HFFc6 (cell line): ENCODE measurements at regions not wholly inside any gene's neighbourhood (a gene's known extent, or its start where the extent isn't known, plus 50 kb on each side); places are given as distances from the start of the nearest gene placed in this dataset.

Experiments used
- DNase-seq: peaks from one replicate; pipeline ENCODE4 v3.0.0-alpha.2; 2018
- H3K27ac Mint-ChIP-seq: 2 replicates; pipeline ENCODE4 v1.8.0; 2020; ENCODE audit warnings: mild to moderate bottlenecking, mixed read lengths
- H3K27me3 Mint-ChIP-seq: 2 replicates; pipeline ENCODE4 v1.8.0; 2021; ENCODE audit warnings: mild to moderate bottlenecking, moderate library complexity, mixed read lengths; ENCODE audit not compliant: insufficient read depth
- H3K36me3 Mint-ChIP-seq: 2 replicates; pipeline ENCODE4 v1.8.0; 2021; ENCODE audit warnings: low read depth, mixed read lengths
- H3K4me1 Mint-ChIP-seq: 2 replicates; pipeline ENCODE4 v1.8.0; 2020; ENCODE audit warnings: low read depth, mixed read lengths
- H3K4me3 Mint-ChIP-seq: 2 replicates; pipeline ENCODE4 v1.8.0; 2020; ENCODE audit warnings: mild to moderate bottlenecking, moderate library complexity, mixed read lengths
- H3K9me3 Mint-ChIP-seq: 2 replicates; pipeline ENCODE4 v1.8.0; 2020; ENCODE audit warnings: mild to moderate bottlenecking, mixed read lengths
- CTCF ChIP-seq: fragments of 200-600 bp; sonication (generic); IDR thresholded peaks from 2 replicates; pipeline ENCODE4 v1.5.0; 2021; ENCODE audit warnings: antibody characterized with exemption, mild to moderate bottlenecking

DNA sequence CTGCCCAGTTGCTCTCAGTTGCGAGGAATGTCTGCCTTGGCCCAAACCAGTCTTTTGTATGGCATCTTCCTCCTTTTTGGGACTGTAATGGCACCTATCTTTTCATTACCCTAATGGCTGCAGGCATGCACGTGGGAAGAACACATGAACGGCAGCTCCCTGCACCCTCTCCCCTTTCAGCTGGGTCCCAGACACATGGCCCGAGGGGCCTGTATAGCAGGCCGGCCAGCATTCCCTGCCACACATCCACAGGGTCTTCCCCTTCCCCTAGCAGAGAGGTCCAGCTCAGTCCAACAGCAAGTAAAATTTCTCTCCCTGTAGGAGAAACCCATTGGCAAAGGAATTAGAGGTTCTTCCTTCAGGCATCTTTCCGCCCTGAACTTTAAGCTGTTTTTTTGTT lies 829.1 kb upstream of the AGA start:
- Mint-ChIP-seq H3K36me3 (0 out of 2 replicates have a peak, but pooled peaks cover 4% of the 10 kb centered on the region), H3K27me3 (no peaks in the 10 kb centered on the region), H3K4me1 (no peaks in the 10 kb centered on the region), H3K9me3 (peaks cover 10% of the 10 kb centered on the region), H3K4me3 (no peak overlapping the region), H3K27ac (no peak overlapping the region)
- no peak for DNase-seq
- no peak for TF ChIP-seq CTCF

GRCh38 chr4:178273168-178273567 lies 830.9 kb upstream of the AGA start:
- H3K9me3 Mint-ChIP-seq = peaks cover 10% of the 10 kb centered on the region
- no peak for DNase-seq
- H3K36me3 Mint-ChIP-seq = 0 out of 2 replicates have a peak, but pooled peaks cover 4% of the 10 kb centered on the region
- no peak overlapping the region for H3K4me3 Mint-ChIP-seq
- H3K27ac Mint-ChIP-seq = no peak overlapping the region
- H3K27me3 Mint-ChIP-seq = no peaks in the 10 kb centered on the region
- TF ChIP-seq CTCF = no peak
- no peaks in the 10 kb centered on the region for H3K4me1 Mint-ChIP-seq

DNA sequence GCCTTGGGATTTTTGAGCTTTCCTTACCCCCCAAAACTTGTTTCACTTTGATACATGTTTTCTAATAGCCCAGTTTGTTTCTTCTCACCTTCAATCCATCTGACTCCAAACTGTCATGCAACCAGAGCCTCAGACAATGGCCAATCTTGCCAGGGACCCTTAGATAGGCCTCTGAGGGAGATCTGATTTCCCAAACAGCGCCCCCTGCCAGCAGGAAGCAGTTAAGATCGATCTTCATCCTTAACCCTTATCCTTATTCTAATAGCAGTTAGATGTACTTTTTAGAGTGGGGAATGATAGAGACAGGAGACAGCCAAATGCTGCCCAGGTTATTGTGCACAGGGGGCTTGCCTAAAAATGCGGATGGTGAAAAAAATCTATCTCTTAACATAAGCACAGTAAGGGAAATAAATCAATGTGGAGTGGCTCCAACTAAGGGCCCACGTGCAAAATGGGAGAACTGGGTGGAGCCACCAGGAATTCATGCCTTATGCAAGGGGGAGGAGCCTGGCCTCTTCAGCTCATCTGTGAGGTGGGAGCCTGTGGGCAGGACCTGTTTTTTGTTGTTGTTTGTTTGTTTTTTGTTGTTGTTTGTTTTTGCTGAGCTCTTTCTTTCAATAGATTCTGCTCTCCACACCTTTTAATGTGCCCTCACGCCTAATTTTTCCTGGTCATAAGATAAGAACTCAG lies 833.6 kb upstream of the AGA start:
- no peak for DNase-seq
- Mint-ChIP-seq H3K9me3 (peaks cover 8% of the 10 kb centered on the region), H3K27ac (no peak overlapping the region), H3K36me3 (no peaks in the 10 kb centered on the region), H3K4me1 (peaks cover 7% of the 10 kb centered on the region; the same call in 1 of the 2 replicates), H3K27me3 (no peaks in the 10 kb centered on the region), H3K4me3 (no peak overlapping the region)
- TF ChIP-seq CTCF = peak; percentile 32

- H3K27me3 Mint-ChIP-seq = no peaks in the 10 kb centered on the region
- no peak for DNase-seq
- peak overlapping the region; percentile 71; the same call in 1 of the 2 replicates for H3K4me3 Mint-ChIP-seq
- H3K9me3 Mint-ChIP-seq = peaks cover 8% of the 10 kb centered on the region; the same call in 1 of the 2 replicates
- no peaks in the 10 kb centered on the region for H3K36me3 Mint-ChIP-seq
- H3K27ac Mint-ChIP-seq = peak overlapping the region; percentile 28; the same call in 1 of the 2 replicates
- TF ChIP-seq CTCF = no peak
- H3K4me1 Mint-ChIP-seq = peaks cover 7% of the 10 kb centered on the region; the same call in 1 of the 2 replicates
Measured at GRCh38 chr4:178280362-178280761, 838.1 kb upstream of the AGA start.

- no peaks in the 10 kb centered on the region; the same call in 1 of the 2 replicates for H3K27me3 Mint-ChIP-seq
- H3K9me3 Mint-ChIP-seq = peaks cover 19% of the 10 kb centered on the region
- H3K4me3 Mint-ChIP-seq = no peak overlapping the region
- no peak overlapping the region for H3K27ac Mint-ChIP-seq
- DNase-seq = no peak
- H3K4me1 Mint-ChIP-seq = no peaks in the 10 kb centered on the region
- H3K36me3 Mint-ChIP-seq = no peaks in the 10 kb centered on the region
- no peak for TF ChIP-seq CTCF
Measured at GRCh38 chr4:178288462-178288861, 846.2 kb upstream of the AGA start.
